GM18519 (cell line): ENCODE measurements at regions not wholly inside any gene's neighbourhood (a gene's known extent, or its start where the extent isn't known, plus 50 kb on each side); places are given as distances from the start of the nearest gene placed in this dataset.

ENCODE experiments used
- ATAC-seq: cut with Tn5 transposase; IDR thresholded peaks from one replicate; pipeline ENCODE4 v1.9.1; 2021; ENCODE audit warnings: mild to moderate bottlenecking, moderate library complexity; ENCODE audit not compliant: unreplicated experiment, low FRiP score

- ATAC-seq = no peak
Measured at GRCh38 chr7:45235905-45236304, 78.3 kb downstream of the RAMP3 start.

GRCh38 chr7:45236666-45237065, 79.1 kb downstream of the RAMP3 start:
- no peak for ATAC-seq

- ATAC-seq = no peak
Measured at GRCh38 chr7:45237788-45238461, 80.3 kb downstream of the RAMP3 start.

DNA sequence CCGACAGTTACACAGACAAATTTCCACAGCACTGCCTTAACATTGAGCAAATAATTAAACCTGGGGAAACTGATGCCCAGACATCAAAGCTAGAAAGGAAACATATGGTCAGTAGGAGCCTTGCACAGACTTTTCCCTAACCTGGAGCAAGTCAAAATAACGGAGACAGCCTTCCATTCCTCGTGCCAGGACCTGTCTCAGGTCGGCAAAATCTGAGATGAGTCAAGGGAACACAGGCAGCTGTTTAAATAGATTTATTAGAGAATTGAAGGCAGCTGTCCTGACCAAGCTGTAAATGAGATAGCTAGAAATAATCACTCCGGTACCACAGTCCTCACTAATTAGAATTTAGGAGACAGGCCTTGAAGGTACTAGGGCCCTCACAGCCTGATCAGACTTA, 81.2 kb downstream of the RAMP3 start:
- no peak for ATAC-seq

DNA sequence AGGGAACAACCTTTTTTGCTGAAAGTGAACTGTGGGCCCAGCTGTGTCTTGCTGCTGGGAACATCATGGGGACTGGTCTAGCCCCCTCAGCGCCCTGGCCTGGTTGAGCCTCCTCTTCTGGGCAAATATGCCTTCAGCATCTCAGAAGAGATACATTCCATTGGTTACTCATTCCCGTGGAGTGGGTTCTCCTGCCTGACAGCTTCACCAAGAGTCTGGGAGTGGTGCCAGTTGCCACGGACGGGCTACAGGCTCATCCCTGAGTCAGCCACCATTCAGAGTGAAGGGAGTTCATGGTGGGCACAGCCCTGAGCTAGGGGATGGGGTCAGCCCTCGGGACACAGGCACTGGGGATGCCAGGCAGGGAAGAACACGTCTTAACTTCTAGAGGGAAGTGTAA, 81.9 kb downstream of the RAMP3 start:
- no peak for ATAC-seq

DNA sequence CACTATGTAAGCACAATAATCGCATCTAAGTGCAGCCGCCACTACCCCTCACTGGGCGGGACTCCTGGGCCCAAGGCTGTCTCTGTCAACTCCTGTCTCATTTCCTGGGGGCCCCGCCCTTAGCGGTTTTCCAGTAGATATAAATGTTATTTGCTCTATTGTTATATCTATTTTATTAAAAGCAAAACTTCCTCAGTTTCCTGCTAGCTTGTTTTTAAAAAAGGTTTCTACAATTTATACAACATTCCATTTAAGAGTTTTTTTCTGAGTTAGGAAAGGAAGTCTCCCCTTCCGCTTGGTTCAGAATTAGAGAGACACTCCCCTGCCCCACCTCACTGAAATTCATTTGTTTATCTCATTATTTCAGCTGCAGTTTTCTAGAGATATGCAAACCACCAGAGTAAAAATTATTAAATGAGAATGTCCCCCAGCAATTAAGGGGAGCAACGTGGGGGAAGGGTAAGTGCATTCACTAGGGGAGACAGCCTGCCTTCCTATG, 82.7 kb downstream of the RAMP3 start:
- ATAC-seq = no peak

DNA sequence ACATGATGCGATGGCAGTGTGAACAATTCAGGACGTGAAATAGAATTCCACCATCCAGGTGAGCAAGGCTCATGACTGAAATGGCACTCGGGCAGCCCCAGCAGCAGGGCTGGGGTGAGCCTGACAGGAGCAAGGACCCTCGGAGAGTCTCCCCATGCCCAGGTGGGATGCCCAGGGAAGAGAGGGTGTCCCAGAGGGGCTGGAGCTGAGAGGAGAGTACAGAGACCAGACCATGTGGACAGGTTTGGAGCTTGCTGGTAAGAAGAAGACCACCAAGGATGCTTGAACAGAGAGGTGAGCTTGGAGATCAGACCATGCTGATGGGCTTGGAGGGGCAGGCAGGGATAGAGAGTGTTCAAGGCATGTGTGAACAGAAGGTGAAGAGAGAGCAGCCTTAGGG, 83.3 kb downstream of the RAMP3 start:
- ATAC-seq = no peak

GRCh38 chr7:45241339-45242109, 83.9 kb downstream of the RAMP3 start:
- ATAC-seq = no peak

- no peak for ATAC-seq
Measured at GRCh38 chr7:45242261-45242660, 84.7 kb downstream of the RAMP3 start.

DNA sequence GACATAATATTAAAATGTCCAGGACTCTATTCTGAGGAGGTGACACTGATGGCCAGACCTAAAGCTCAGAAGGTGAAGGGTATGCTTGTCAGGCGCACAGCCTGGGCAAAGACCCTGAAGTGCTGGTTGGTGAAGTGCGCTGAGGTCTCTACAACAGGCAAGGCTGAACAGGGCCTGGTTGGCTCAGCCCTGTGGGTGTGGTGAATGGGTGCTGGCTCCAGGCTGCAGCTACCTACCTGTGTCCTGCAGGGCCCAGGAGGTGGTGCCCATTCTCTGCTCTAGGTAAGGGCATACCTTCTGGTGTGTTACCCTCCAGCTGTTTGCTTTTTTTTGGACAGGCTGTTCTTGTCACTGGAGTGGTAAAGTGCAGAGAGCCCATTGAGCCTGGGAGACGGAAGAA, 85.1 kb downstream of the RAMP3 start:
- ATAC-seq = no peak

GRCh38 chr7:45244981-45245380, 87.4 kb downstream of the RAMP3 start:
- ATAC-seq = no peak

DNA sequence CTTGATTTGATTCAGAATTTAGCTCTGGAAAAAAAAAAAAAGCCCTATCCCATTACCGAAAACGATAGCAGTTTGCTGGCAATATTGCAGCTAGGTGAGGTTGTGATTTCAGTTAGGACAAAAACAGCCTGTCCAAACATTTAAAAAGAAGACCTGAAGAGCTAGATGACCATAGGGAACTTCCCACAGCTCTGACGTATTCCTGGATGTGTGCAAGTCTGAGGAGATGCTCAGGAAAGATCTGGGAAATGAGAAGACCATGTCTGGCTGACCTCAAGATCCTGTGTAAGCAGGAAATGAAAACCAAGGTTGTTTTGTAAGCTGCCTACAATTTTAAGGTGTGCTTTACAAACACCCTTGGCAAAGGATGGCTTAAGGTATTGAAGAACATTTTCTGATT, 88.7 kb downstream of the RAMP3 start:
- no peak for ATAC-seq

GRCh38 chr7:45252248-45252647, 94.7 kb downstream of the RAMP3 start:
- no peak for ATAC-seq

- ATAC-seq = no peak
Measured at GRCh38 chr7:45252857-45253256, 95.3 kb downstream of the RAMP3 start.

- ATAC-seq = no peak
Measured at GRCh38 chr7:45253368-45253767, 95.8 kb downstream of the RAMP3 start.

GRCh38 chr7:45255187-45255586, 97.6 kb downstream of the RAMP3 start:
- ATAC-seq = no peak

- ATAC-seq = no peak
Measured at GRCh38 chr7:45256309-45256708, 98.7 kb downstream of the RAMP3 start.

DNA sequence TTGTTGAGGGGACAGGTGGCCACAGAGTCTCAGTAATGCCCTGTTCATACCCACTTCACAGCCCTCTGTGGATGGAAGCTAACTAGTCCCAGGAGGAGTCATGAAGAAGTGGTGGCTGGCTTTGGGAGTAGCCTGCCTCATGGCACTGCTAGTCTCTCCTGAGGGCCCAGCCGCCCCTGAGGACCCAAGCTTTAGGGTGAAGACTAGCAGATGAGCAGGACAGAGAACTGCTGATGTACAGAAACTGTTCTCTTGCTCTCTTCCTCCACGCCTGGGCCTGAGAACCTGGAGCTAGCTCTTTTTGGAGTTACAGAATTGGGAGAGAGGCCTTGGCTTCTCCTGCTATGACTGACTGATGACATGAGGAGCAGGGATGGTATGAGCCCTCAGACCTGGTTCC, 99.2 kb downstream of the RAMP3 start:
- no peak for ATAC-seq

- ATAC-seq = no peak
Measured at GRCh38 chr7:45257284-45257683, 99.7 kb downstream of the RAMP3 start.

DNA sequence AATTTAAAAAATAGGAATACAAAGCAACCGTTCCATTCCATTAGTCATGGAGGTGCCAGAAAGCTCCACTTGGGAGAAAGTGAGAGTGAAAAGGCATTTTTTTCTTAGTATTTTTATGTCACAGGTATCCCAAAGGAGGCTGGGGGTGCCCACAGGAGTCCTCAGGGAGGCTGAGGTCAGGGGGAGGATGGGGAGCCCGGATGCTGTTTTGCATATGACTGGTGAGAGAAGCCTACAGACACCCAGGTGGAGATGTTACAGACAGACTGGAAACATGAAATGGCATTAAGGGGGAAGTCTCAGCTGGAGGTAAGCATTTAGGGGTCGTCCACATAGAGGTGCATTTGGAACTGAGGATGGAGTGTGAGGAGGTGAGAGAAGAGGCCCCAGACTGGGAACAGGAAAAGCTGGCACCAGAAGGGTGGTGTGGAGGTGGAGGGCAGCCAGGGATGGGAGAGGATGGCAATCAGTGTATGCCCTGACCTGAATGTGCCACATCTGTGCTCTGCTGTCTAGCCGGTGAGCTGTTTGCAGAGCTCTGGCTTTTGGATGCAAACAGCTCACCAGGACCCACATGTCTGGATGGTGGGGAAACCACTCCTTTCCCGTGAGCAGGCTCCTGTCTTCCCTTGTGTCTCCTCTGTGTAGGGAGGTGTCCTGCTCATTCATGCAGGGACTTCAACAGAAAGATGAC, 101.1 kb downstream of the RAMP3 start:
- no peak for ATAC-seq

- no peak for ATAC-seq
Measured at GRCh38 chr7:45259227-45259596, 101.6 kb downstream of the RAMP3 start.
